ENCODE measurements at regions not wholly inside any gene's neighbourhood (a gene's known extent, or its start where the extent isn't known, plus 50 kb on each side); places are given as distances from the start of the nearest gene placed in this dataset.

DNA sequence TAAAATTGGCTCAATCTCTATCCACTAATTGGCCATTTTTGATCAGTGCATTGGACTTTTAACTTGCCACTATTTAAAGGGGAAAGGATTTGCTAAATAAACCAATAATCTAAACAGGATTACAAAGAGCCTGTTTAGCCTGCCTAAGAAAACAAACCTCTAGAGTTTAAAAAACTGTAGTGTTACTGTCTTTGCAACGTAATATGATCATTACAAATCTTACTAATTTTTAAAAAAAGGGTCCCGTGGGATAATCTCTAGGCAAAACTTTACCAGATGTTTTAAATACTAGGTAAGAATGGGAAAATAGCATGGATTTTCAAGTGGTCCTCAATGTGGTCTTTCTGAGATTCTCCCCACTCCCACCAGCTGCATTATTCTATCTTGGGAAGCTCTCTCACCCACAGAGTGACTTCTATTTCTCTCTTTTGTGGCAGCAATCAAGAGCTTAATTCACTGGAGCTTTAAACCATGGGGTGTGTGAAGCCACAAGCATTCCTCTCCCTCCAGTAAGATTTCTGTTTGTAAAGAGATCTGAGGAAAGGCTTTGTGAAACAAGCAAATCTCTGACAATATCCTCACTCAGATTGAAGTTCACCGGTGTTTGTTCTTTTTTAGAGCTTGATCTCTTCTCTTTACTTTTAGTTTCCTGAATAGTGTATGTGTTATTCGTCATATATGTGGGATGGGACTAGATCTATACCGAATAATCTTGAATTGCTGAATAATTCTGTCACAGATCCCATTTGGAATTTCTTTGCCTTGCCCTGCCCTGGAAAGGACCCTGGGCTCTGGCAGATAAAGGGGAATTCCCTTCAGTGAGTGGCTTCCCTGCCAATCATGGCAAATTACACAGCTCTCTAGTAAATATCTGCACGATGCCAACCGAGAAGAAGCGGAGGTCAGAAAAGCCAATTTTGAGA lies 132.2 kb downstream of the TLR5 start:
- TF ChIP-seq, protein P1, sequence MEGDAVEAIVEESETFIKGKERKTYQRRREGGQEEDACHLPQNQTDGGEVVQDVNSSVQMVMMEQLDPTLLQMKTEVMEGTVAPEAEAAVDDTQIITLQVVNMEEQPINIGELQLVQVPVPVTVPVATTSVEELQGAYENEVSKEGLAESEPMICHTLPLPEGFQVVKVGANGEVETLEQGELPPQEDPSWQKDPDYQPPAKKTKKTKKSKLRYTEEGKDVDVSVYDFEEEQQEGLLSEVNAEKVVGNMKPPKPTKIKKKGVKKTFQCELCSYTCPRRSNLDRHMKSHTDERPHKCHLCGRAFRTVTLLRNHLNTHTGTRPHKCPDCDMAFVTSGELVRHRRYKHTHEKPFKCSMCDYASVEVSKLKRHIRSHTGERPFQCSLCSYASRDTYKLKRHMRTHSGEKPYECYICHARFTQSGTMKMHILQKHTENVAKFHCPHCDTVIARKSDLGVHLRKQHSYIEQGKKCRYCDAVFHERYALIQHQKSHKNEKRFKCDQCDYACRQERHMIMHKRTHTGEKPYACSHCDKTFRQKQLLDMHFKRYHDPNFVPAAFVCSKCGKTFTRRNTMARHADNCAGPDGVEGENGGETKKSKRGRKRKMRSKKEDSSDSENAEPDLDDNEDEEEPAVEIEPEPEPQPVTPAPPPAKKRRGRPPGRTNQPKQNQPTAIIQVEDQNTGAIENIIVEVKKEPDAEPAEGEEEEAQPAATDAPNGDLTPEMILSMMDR (optimal IDR thresholded peaks at IDR 0.05 in 1 of 3, IDR thresholded peaks at IDR 0.05 in 1 of 3, conservative IDR thresholded peaks at IDR 0.05 in 1 of 3; ENCODE audit: extremely low read depth in 1 of 3, insufficient read depth in 2 of 3, low read length in 3 of 3), result no peak
- no peak for TF ChIP-seq EZH2 (IDR thresholded peaks at IDR 0.05; ENCODE audit: low read length)

Data from keratinocyte (primary cell).